Adrenal gland (tissue), 5 donors: ENCODE measurements at regions not wholly inside any gene's neighbourhood (a gene's known extent, or its start where the extent isn't known, plus 50 kb on each side); places are given as distances from the start of the nearest gene placed in this dataset.
"Not testable (repeated sequence)": the region's sequence is repeated elsewhere in the genome, so short reads cannot be mapped to it uniquely, and the experiment has no call there.

ENCODE experiments used
- CTCF ChIP-seq, 6 experiments: fragments of 450-650 bp in 4 of 6; fragments of 200-600 bp in 2 of 6; sonication (generic) in 1 of 6; IDR thresholded peaks; 1 replicate in 5 of 6; 2 replicates in 1 of 6; pipeline versions ENCODE4 v1.5.1 to v1.8.0; 2016 to 2021; ENCODE audit warnings: antibody characterized with exemption in 6 of 6, mild to moderate bottlenecking in 2 of 6, moderate library complexity in 1 of 6
- POLR2A ChIP-seq, 2 donors: fragments of 450-650 bp; IDR thresholded peaks; one replicate each; pipeline ENCODE4 v1.6.1; 2017; ENCODE audit warnings: antibody characterized with exemption in 2 of 2, mild to moderate bottlenecking in 2 of 2, moderate library complexity in 1 of 2
- donor health status: DM: no; HTN: no; CAD: no.

- not testable (repeated sequence) for TF ChIP-seq CTCF, POLR2A (IDR thresholded peaks at IDR 0.05)
Observed at GRCh38 chr21:9748451-9748850, 772.9 kb upstream of the TPTE start.
